Liver (tissue), 3 donors: ENCODE measurements at regions not wholly inside any gene's neighbourhood (a gene's known extent, or its start where the extent isn't known, plus 50 kb on each side); places are given as distances from the start of the nearest gene placed in this dataset.

Experiments used
- CTCF ChIP-seq: fragments of 150-350 bp; IDR thresholded peaks from 2 replicates; pipeline ENCODE4 v1.5.1; 2017; ENCODE audit warnings: improper control_type of control experiment, low read depth, low read length; ENCODE audit not compliant: missing input control
- RXRA ChIP-seq, 2 donors: IDR thresholded peaks; 2 replicates each; pipeline ENCODE4 v1.6.1; 2017 to 2018; ENCODE audit warnings: antibody characterized with exemption in 2 of 2, mild to moderate bottlenecking in 1 of 2
- TAF1 ChIP-seq: conservative IDR thresholded peaks from 2 replicates; pipeline ENCODE4 v1.6.1; 2016; ENCODE audit warnings: antibody characterized with exemption, mild to moderate bottlenecking
- ZBTB33 ChIP-seq: IDR thresholded peaks from 2 replicates; pipeline ENCODE4 v1.6.1; 2016; ENCODE audit warnings: antibody characterized with exemption
- donor health status: healthy.
- donor health status: healthy.

GRCh38 chr1:73162564-73162963, 880.2 kb upstream of the NEGR1 start:
- TF ChIP-seq TAF1 (no peak), CTCF (no peak), RXRA (IDR thresholded peaks at IDR 0.05) (no peak), ZBTB33 (no peak)
